CD4-positive, alpha-beta T cell (primary cell): ENCODE measurements at regions not wholly inside any gene's neighbourhood (a gene's known extent, or its start where the extent isn't known, plus 50 kb on each side); places are given as distances from the start of the nearest gene placed in this dataset.

Source experiments
- ATAC-seq: fragments of 200-7000 bp; cut with Tn5 transposase; one replicate; pipeline ENCODE4 v1.10.0; 2022; ENCODE audit warnings: mild to moderate bottlenecking; ENCODE audit not compliant: poor library complexity
- CTCF ChIA-PET: fragments of 350-600 bp; sonication (Branson Sonifier 250); formaldehyde crosslinking; loops from one replicate; lab custom pipeline; 2021; ENCODE audit warnings: antibody characterized with exemption, inconsistent platforms; lab: Charles Lee
- POLR2A ChIA-PET: fragments of 350-600 bp; sonication (Branson Sonifier 250); formaldehyde crosslinking; loops from one replicate; lab custom pipeline; 2021; ENCODE audit warnings: antibody characterized with exemption, inconsistent platforms; lab: Charles Lee
- DNase-seq, 14 experiments: peaks; one replicate each; pipeline ENCODE4 v3.0.0-alpha.2; 2013 to 2020; ENCODE audit warnings: mixed read lengths in 2 of 14
- H3K27ac ChIP-seq, 2 donors: one replicate each; pipeline versions ENCODE4 v1.5.1 to v1.7.0; 2013; ENCODE audit warnings: low read length in 2 of 2, low read depth in 1 of 2, mild to moderate bottlenecking in 1 of 2
- H3K27me3 ChIP-seq, 2 experiments: 1 replicate in 1 of 2; 2 replicates in 1 of 2; pipeline versions ENCODE4 v1.6.1 to v1.7.0; 2013; ENCODE audit warnings: low read length in 2 of 2, control low read depth in 1 of 2, mild to moderate bottlenecking in 1 of 2, moderate library complexity in 1 of 2; ENCODE audit not compliant: insufficient read depth in 2 of 2, control insufficient read depth in 1 of 2
- H3K36me3 ChIP-seq: one replicate; pipeline ENCODE4 v1.6.1; 2013; ENCODE audit warnings: low read length, control low read depth; ENCODE audit not compliant: insufficient read depth
- H3K4me1 ChIP-seq: one replicate; pipeline ENCODE4 v1.6.1; 2013; ENCODE audit warnings: low read length, control low read depth; ENCODE audit not compliant: insufficient read depth
- H3K4me3 ChIP-seq: one replicate; pipeline ENCODE4 v1.5.1; 2013; ENCODE audit warnings: mild to moderate bottlenecking, low read length, moderate library complexity
- H3K9me3 ChIP-seq, 2 experiments: 1 replicate in 1 of 2; 2 replicates in 1 of 2; pipeline versions ENCODE4 v1.6.1 to v1.7.0; 2013; ENCODE audit warnings: low read length in 2 of 2, mild to moderate bottlenecking in 2 of 2, control low read depth in 1 of 2, moderate library complexity in 1 of 2; ENCODE audit not compliant: control insufficient read depth in 1 of 2, insufficient read depth in 1 of 2
- H3K27ac Mint-ChIP-seq: one replicate; pipeline ENCODE4 v1.8.0; 2020; ENCODE audit warnings: mixed read lengths
- H3K27me3 Mint-ChIP-seq: one replicate; pipeline ENCODE4 v1.8.0; 2021; ENCODE audit warnings: mixed read lengths
- H3K36me3 Mint-ChIP-seq: one replicate; pipeline ENCODE4 v1.8.0; 2021; ENCODE audit warnings: low read depth, mixed read lengths
- H3K4me1 Mint-ChIP-seq: one replicate; pipeline ENCODE4 v1.8.0; 2021; ENCODE audit warnings: low read depth, mixed read lengths
- H3K4me3 Mint-ChIP-seq: one replicate; pipeline ENCODE4 v1.8.0; 2020; ENCODE audit warnings: mild to moderate bottlenecking, mixed read lengths
- H3K9me3 Mint-ChIP-seq: one replicate; pipeline ENCODE4 v1.8.0; 2020; ENCODE audit warnings: mixed read lengths
- CTCF ChIP-seq: fragments of 200-600 bp; IDR thresholded peaks from one replicate; pipeline ENCODE4 v1.8.0; 2022; ENCODE audit warnings: antibody characterized with exemption, mild to moderate bottlenecking
- intact Hi-C, 2 experiments: fragments of 100-400 bp; cut with DNase I in 1 of 2; cut with micrococcal nuclease in 1 of 2; formaldehyde crosslinking; loops; one replicate each; pipeline versions ENCODE4 v1.15.1 to v1.9.0; 2023 to 2025; cut with DNase I, micrococcal nuclease

GRCh38 chr15:29454506-29454905 lies 184.9 kb upstream of the NSMCE3 start:
- TF ChIP-seq CTCF = no peak
- no peak for DNase-seq
- H3K27ac Mint-ChIP-seq = no peak overlapping the region
- H3K4me1 Mint-ChIP-seq = peaks cover 22% of the 10 kb centered on the region
- H3K9me3 ChIP-seq = peaks cover 0 to 7% of the 10 kb centered on the region in 2 experiments
- no peak for ATAC-seq
- H3K9me3 Mint-ChIP-seq = no peaks in the 10 kb centered on the region
- H3K4me1 ChIP-seq = peaks cover 10% of the 10 kb centered on the region
- POLR2A ChIA-PET = no interaction called here
- H3K36me3 ChIP-seq = no peaks in the 10 kb centered on the region
- no peaks in the 10 kb centered on the region for H3K36me3 Mint-ChIP-seq
- H3K27ac ChIP-seq = no peak overlapping the region
- CTCF ChIA-PET = no interaction called here
- H3K4me3 Mint-ChIP-seq = no peak overlapping the region
- no peak overlapping the region for H3K4me3 ChIP-seq
- H3K27me3 Mint-ChIP-seq = no peaks in the 10 kb centered on the region
- H3K27me3 ChIP-seq = no peaks in the 10 kb centered on the region
- intact Hi-C loops = no loop called here

- Mint-ChIP-seq H3K4me1 (peaks cover 22% of the 10 kb centered on the region), H3K4me3 (no peak overlapping the region), H3K27ac (no peak overlapping the region), H3K9me3 (no peaks in the 10 kb centered on the region), H3K36me3 (no peaks in the 10 kb centered on the region), H3K27me3 (no peaks in the 10 kb centered on the region)
- no peak overlapping the region for H3K4me3 ChIP-seq
- POLR2A ChIA-PET = no interaction called here
- TF ChIP-seq CTCF = no peak
- peaks cover 0 to 7% of the 10 kb centered on the region in 2 experiments for H3K9me3 ChIP-seq
- DNase-seq (no peak), ATAC-seq (no peak)
- no peaks in the 10 kb centered on the region for H3K27me3 ChIP-seq
- no peak overlapping the region for H3K27ac ChIP-seq
- intact Hi-C loops = no loop called here
- H3K4me1 ChIP-seq = peaks cover 10% of the 10 kb centered on the region
- CTCF ChIA-PET = no interaction called here
- no peaks in the 10 kb centered on the region for H3K36me3 ChIP-seq
Observed at GRCh38 chr15:29452881-29453731, 183.5 kb upstream of the NSMCE3 start.

- no peak overlapping the region for H3K27ac ChIP-seq
- no peak overlapping the region for H3K4me3 ChIP-seq
- peaks cover 0 to 7% of the 10 kb centered on the region in 2 experiments for H3K9me3 ChIP-seq
- DNase-seq = no peak
- H3K4me1 ChIP-seq = peaks cover 10% of the 10 kb centered on the region
- intact Hi-C loops = no loop called here
- TF ChIP-seq CTCF = no peak
- CTCF ChIA-PET = no interaction called here
- no peaks in the 10 kb centered on the region for H3K36me3 Mint-ChIP-seq
- no peak for ATAC-seq
- no peaks in the 10 kb centered on the region for H3K27me3 Mint-ChIP-seq
- peaks cover 22% of the 10 kb centered on the region for H3K4me1 Mint-ChIP-seq
- no peak overlapping the region for H3K27ac Mint-ChIP-seq
- H3K27me3 ChIP-seq = no peaks in the 10 kb centered on the region
- POLR2A ChIA-PET = no interaction called here
- H3K36me3 ChIP-seq = no peaks in the 10 kb centered on the region
- no peaks in the 10 kb centered on the region for H3K9me3 Mint-ChIP-seq
- H3K4me3 Mint-ChIP-seq = no peak overlapping the region
Observed at GRCh38 chr15:29451201-29451781, 181.7 kb upstream of the NSMCE3 start.
